HG02970 (cell line): ENCODE measurements at regions not wholly inside any gene's neighbourhood (a gene's known extent, or its start where the extent isn't known, plus 50 kb on each side); places are given as distances from the start of the nearest gene placed in this dataset.

Source experiments
- ATAC-seq: cut with Tn5 transposase; IDR thresholded peaks from one replicate; pipeline ENCODE4 v1.9.1; 2021; ENCODE audit warnings: mild to moderate bottlenecking, moderate library complexity, moderate number of reproducible peaks; ENCODE audit not compliant: unreplicated experiment, low FRiP score

DNA sequence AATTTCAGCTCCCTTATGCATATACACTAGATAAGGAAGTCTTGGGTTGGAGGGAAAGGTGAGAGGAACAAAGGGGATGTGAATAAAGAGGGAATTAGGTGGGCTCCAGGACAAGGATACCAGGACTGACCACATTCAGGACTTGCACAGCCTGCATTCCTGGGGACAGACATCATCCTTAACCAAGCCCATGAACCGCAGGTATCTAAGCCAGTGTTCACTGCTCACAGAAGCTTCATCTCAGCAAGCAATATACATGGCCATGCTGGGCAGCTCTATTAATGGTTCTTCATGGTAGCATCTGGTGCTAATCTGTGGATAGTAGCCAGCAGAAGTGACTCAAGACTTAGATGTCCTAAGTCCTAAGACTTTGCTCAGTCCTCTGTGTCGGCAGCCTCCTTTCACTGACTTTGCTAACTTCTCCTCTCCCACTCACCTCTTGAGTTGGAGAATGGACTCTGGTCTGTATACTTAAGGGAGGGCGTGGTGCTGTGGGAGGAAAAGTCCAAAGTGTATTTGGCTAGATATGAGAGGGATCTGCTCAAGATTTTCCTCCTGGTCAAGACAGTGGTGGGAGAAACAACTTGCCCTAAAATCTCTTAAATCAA is 136.1 kb downstream of the ASCL1 start:
- no peak for ATAC-seq

GRCh38 chr12:103097496-103097895 is 140.0 kb downstream of the ASCL1 start:
- ATAC-seq = no peak

- no peak for ATAC-seq
These were observed 142.9 kb downstream of the ASCL1 start for GRCh38 chr12:103100257-103100831.

- peak; percentile 55 for ATAC-seq
These were observed 144.8 kb downstream of the ASCL1 start for GRCh38 chr12:103102225-103102744.

DNA sequence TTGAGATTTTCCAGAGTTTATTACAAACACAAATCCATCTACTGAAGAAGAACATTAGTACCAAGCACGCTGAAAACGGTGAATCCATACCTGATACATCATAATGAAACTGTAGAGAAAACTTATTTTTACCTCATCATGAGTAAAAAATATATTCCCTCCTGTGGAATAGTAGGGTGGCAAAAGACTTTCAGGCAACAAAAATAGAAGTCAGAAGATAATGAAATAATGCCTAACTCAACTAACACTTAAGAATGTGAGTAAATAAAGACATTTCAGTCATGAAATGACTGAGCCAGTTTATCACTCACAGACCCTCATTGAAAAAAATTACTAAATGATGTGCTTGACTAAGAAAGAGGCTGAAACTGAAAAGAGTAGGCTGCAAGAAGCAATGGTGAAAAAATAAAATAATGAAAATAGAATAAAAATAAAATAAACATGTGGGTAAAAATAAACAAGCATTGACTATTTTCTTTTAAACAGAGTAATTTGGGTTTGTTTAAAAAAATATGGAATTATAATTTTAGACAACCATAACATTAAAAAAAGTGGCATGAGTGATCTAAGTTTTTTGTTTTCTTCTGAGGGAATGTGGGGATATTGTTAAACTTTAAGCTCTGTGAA is 148.6 kb downstream of the ASCL1 start:
- peak; percentile 61 for ATAC-seq

- ATAC-seq = no peak
These were observed 152.4 kb downstream of the ASCL1 start for GRCh38 chr12:103109861-103110260.

DNA sequence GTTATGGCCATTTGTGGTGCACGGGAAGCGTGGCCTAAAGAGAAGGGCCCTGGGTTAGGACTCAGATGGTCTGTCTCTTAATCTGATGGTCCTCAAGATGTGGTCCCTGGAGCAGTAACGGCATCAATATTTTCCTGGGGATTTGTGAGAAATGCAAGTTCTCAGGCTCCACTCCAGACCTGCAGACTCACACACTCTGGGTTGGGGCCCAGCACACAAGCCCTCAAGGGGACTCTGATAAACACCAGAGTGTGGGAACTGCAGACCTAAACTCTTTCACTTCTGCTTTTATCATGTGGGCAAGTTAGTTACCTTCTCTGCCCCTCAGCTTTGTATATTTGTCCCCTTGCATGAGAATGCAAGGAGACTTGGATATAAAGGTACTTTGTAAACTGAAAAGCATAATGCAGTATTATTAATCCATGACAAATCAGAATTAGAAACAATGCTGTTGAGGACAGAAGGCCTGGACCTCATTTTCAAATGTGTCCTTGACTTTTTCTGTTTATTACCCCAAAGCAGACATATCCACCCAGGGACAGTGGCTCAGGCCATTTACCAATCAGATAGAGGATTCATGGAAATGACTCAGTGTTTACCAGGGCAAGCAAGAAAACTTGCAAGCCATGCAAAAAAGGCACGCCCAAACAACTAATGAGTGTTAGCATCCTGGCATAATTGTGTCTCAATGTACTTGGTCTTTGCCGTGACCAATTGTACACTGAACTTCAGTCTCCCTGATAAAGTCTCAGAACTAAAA is 157.0 kb downstream of the ASCL1 start:
- peak; percentile 84 for ATAC-seq

GRCh38 chr12:103128862-103129501 is 171.5 kb downstream of the ASCL1 start:
- no peak for ATAC-seq

GRCh38 chr12:103130564-103130963 is 173.1 kb downstream of the ASCL1 start:
- ATAC-seq = no peak

DNA sequence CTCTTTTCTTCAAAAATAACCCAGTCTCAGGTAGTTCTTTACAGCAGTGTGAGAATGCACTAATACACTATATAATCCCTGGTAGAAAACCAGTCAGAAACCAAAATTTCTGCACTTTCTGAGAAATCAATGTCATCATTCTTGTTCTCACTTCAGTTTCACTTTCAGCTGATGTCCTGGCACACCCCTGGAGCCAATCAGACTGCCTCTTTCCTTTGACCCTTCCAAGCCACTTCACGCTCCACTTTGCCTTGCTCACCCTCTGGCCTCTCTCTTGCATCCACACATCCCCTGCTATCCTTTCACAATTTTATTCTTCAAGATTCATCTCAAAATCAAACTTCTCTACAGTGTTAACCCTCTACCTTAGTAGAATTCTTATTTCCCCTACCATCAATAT is 181.1 kb downstream of the ASCL1 start:
- ATAC-seq = no peak

- no peak for ATAC-seq
These were observed 182.4 kb downstream of the ASCL1 start for GRCh38 chr12:103139876-103140275.

DNA sequence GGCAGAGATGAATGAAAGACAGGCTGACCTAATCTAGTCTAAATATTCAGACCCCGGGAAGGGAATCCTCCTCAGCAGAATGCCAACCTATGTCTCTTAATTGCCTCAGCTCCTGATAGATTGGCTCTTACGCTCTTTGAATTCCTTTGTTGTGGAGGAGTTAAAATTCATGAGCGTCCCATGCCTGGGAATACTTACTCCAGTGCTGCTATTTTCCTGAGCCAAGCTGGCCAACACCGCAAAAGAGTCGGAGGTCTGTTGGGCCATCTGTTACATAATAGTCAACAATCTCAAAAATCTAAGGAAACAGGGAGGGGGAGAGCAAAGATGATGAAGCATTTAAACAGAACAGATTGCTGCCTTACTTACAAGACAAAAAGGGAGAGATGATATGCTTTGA is 182.8 kb downstream of the ASCL1 start:
- ATAC-seq = no peak

- no peak for ATAC-seq
These were observed 186.8 kb downstream of the ASCL1 start for GRCh38 chr12:103144278-103144677.

GRCh38 chr12:103160622-103161021 is 203.1 kb downstream of the ASCL1 start:
- no peak for ATAC-seq

- ATAC-seq = no peak
These were observed 204.3 kb downstream of the ASCL1 start for GRCh38 chr12:103161582-103162362.

DNA sequence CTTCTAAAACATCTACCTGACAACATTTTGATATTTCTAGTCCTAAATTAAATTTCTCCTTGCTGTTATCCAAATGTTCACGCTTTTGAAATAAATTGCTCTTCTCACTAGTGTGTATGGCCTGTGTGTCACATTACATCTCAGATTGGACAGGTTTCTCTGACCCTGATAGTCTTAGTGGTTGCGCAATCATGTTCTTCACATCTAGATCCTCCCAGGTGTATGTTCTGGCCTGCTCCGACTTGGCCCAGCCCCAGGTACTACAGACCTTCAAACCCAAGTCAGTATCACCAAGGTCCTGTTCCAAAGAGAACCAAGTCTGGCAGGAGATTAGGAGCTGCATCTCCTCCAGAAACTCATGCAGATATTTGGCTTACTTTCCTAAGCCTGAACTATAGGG is 209.5 kb downstream of the ASCL1 start:
- no peak for ATAC-seq

- no peak for ATAC-seq
These were observed 215.1 kb downstream of the ASCL1 start for GRCh38 chr12:103172447-103173112.

DNA sequence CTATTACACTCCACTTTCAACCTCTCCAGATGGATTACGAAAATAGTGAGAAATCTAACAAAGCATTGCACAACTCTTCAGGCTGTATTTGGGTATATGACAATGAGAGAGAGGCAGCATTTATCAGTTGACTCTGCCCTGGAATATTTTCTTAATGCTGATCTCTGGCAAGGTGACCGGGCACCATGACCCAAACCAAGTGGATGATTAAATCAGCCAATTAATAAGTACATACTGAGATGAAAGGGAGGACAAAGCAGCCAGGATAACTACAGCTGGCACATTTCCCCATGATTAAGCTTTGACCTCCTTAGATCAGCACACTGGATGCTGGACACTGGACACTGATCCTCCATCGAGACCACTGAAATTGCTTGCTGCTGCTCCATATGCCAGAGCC is 218.2 kb downstream of the ASCL1 start:
- no peak for ATAC-seq

- ATAC-seq = no peak
These were observed 220.3 kb downstream of the ASCL1 start for GRCh38 chr12:103177639-103178255.
